Erythroblast (primary cell): ENCODE measurements at regions not wholly inside any gene's neighbourhood (a gene's known extent, or its start where the extent isn't known, plus 50 kb on each side); places are given as distances from the start of the nearest gene placed in this dataset.

Experiments
- DNase-seq, 2 experiments: peaks; one replicate each; lab custom pipeline; 2025; lab: John Stamatoyannopoulos, UW
- GATA1 ChIP-seq: IDR thresholded peaks from 2 replicates; pipeline ENCODE4 v1.6.1; 2011; ENCODE audit warnings: low read depth, mild to moderate bottlenecking, control low read depth, low read length, moderate library complexity
- POLR2A ChIP-seq: IDR thresholded peaks from 2 replicates; pipeline ENCODE4 v1.6.1; 2011; ENCODE audit warnings: mild to moderate bottlenecking, low read length

DNA sequence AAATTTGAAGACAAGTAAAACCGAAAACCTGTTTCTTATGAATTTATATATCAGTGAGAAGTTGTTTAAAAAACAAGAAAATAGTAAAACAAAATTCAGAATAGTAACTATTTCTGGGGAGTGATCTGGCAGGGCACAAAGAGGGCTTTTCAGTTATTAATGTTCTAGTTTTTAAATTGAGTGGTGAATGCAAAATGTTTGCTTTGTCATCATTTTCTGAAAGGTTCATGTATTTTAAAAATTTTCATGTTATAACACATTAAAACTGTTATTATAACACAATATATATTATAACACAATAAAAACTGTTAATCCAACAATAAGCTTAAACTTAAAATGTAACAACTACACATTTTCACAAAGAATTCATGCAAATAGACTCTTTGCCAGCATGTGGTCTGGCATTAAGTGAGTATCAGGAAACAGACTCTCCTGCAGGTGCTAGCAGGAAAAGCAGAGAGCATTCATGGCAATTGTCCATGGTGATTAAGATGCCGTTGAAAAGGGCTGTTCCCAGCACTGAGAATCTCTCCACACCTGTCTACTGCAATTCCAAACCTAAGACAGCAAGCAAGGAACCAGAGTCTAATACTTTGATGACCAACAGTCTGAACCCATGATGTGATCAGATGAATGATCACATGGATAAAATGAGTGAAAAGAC lies 204.9 kb downstream of the TBX15 start:
- TF ChIP-seq GATA1 = no peak
- no peak for TF ChIP-seq POLR2A
- no peak for DNase-seq

DNA sequence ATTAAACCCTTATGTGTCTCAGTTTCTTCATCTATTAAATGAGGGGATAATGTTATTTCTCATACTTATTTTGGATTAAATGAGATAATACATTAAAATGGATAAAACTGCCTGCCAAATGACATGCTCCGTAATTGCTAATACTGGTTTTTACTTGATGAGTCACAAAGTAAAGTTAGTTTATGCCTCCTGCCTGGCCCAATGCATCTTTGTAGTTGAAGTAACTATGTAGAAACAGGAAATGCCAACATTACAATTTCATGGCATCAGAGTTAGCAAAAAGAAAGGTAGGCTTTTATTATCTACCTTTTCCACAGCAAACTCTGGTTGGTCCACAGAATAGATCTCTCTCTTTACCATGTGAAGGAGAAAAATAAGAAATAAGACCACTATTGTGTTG lies 214.5 kb downstream of the TBX15 start:
- TF ChIP-seq GATA1 (no peak), POLR2A (no peak)

DNA sequence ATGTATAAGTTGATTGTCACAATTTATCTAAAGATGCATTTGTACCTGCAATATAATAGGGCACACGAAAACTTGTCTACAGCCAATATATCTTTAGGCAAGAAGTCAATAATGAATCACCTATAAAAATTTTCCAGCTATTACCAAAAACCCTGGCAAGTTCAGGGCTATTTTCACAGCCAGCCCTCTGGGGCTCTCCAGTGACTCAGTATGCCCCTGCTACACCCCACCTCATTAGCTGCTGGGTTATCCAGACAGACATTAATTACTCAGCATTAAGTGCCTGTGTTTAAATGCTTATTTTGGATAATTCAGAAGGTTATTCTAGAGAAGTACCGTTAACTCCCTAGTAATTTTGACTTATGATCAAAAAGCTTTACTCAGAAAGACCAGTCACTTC lies 220.2 kb downstream of the TBX15 start:
- DNase-seq = no peak
- TF ChIP-seq POLR2A (no peak), GATA1 (no peak)

More for the DNA sequence above, 214.5 kb downstream of the TBX15 start:
- DNase-seq = no peak

DNA sequence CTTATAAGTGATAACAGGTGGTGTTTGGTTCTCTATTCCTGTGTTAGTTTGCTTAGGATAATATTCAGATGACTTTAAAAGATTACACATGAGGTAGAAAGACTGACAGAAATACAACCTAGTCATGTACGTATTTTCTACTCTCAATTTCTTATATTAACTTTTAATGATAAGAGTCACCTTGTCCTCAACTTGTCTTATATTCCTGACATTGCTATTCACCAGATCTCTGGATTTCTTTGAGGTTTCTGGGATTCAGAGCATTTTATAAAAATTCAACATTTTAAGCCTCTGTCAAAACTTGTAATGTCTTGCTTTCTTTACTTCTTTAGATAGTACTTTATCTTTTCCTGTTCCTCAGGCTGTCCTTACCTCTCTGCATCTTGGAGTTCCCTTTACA lies 234.2 kb downstream of the TBX15 start:
- DNase-seq = no peak
- TF ChIP-seq GATA1 = no peak

DNA sequence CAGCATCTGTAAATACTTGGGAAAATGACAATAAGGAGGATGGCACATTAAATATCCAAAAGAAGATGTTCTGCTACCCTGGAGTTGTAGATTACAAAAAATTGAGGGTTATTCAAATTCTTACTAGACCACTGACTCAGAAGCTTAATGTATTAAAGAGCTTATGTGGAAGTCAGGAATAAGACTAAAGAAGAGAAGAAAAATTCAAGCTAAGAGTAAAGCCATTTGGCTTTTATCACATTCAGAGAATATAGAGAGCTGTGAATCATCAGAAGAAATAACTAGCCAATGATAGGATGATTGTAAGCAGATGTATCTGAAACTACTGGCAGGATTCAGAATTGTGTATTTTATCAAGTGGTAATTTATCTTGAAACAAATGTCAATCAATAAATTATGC lies 237.0 kb downstream of the TBX15 start:
- DNase-seq = no peak
- TF ChIP-seq POLR2A (no peak), GATA1 (no peak)

DNA sequence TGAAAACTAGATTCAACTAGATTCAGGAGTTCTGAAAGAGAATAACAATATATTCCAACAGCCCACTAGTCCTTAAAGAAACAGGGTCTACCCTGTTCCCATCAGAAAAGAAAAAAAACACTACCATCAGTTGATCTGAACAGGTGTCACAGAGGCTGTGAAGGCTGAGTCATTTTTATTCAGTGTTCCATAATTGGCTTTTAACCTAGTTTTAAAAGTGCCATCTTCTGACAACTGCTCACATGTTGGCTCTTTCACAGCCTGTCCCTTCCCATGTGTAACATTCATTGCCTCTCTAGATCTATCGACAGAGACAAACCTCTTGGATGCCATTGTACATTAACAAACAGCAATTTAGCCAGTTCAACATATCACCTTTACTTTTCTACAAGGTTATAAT lies 243.7 kb downstream of the TBX15 start:
- no peak for DNase-seq
- no peak for TF ChIP-seq POLR2A
- no peak for TF ChIP-seq GATA1

DNA sequence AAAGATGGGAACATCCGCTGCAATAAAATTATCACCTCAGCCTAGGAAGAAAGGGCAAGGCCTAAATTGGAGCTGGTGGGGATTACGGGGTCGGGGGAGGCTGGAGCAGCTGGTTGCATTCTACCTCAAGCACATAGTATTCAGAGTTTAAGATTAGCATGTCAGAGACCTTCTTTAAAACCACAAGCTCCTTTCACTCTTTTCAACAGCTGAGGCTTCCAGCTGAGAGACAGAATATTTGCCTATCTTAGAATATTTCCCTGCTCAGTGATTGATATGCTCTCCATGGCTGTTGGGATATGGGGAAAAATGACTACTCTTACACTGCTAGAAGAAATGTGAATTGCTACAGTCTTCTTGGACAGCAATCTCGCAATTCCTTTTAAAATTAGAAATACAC lies 248.6 kb downstream of the TBX15 start:
- TF ChIP-seq GATA1 (no peak), POLR2A (no peak)
- no peak for DNase-seq

DNA sequence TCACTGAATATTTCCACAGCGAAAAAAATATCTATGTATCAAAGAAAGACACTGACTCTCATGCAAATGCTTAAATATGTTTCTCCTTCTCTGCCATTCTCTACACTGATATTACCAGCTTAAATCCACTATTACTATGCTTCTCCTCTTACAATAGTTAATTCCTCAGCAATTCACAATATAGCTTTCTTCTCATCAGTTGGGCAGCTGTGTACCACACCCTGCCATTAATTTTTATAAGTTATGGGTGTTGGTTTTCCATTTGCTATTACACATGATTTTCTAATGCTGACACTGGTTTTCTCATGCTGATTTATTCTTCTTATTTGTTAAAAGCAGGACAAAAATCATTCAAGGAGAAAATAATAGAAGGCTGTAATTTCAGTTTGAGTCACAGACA lies 251.8 kb downstream of the TBX15 start:
- no peak for DNase-seq
- TF ChIP-seq POLR2A (no peak), GATA1 (no peak)

DNA sequence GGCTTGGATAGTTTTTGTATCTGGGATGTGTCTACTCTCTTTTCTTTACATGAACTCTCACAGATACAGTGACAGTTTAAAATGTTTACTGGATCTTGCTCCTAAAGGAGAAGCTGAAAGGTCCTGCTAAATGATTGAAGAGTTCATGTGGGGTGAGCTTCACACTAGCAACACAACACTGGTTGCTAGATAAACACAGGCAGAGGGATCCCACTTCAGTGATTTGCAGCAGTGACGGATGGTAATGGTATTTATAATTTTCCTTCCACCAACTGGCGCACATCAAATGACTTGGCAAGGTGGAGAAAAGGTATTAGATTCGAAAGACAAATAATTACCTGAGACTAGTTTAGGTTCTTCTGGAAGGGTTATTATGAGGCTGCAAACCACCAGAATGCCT lies 270.2 kb downstream of the TBX15 start:
- TF ChIP-seq GATA1 (no peak), POLR2A (no peak)

DNA sequence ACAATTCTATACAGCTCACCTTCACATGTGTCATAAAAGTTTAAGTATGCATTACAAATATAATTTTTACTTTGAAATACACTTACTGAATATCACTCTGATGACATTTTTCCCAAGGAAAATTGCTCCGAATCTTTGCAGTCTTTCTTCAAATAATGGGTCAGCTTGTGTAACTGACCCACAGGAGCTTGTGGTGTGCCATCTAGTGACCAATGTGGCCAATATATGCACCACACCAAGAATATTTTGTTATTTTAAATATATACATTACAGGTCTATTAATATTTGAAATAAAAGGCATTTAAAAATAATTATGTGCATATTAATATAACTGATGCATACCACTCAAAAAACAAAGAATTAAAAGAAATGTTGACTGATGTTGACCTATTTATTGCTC lies 271.4 kb downstream of the TBX15 start:
- DNase-seq = no peak
- no peak for TF ChIP-seq GATA1
- no peak for TF ChIP-seq POLR2A

More for the DNA sequence above, 270.2 kb downstream of the TBX15 start:
- DNase-seq = no peak

DNA sequence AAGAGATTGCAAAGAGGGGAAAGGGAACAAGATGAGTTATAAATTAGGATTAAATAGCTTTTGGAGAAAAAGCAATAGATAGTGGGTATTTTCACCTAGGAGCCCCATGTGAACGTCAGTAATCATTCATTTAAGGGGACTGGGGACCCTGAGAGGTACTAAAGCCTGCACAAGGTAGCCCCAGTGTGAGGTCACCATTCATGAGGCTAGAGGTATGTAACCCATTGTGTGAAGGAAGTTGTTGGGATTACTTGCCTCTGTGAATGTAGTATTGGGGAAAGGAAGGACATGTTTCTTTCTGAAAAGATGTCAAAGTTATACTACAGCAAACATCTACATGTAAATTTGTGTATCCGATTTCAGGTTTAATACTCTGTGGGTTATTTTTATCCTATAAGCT lies 276.8 kb downstream of the TBX15 start:
- TF ChIP-seq GATA1 (no peak), POLR2A (no peak)
- no peak for DNase-seq

DNA sequence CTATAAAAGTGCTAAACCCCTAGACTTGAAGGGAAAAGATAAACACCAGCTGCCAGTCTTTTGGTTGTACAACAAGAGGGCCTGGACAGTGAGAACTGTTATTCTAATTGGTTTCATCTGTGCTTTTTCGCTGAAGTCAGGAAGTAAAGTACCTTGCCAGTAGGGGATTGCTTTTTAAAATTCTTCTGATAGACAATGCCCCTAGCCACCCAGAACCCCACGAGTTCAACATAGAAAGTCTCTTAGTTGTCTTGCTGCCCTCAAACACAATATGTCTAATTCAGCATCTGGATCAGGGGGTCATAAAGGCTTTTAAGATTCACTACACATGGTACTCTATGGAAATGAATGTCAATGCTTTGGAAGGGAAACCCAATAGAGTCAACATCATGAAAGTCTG lies 289.2 kb downstream of the TBX15 start:
- no peak for DNase-seq
- TF ChIP-seq POLR2A (no peak), GATA1 (no peak)

DNA sequence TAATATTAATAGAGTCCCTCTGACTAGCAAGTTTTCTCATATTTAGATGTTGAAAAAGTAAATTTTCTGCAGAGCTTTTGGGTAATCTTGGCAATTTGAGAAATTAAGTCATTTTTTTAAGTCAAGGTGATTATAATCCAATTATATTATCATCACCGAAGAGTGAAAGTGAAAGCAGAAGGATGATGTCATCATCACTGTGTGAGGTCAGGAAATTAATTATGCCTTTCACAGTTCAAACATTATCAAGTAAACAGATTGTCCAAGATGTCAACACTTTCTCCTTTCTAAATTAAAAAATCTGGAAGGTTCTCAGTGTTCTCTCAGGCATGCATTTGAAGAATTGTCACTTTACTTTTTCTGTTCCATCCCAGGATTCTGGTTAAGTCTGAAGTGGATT lies 296.0 kb downstream of the TBX15 start:
- TF ChIP-seq GATA1 (no peak), POLR2A (no peak)
- DNase-seq = peak in 1 of 2 experiments; percentile 2

DNA sequence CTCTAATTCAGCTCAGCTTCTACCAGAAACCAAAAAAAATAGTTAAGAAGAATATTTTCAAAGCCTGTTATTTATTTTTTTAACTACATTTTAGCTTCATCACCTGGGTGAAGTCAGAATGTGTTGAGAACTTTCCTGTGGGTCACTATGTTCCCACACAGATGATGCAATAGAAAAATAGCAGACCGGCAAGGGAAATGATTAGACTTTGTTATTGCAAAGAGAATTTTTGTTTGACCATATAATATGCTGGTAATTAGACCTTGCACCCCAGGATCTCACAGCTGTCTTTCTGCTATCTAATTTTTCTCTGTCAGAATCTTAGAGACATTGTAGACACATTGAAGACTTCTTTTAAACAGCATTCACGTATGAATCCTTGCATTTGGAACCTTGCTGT lies 299.3 kb downstream of the TBX15 start:
- no peak for DNase-seq
- TF ChIP-seq POLR2A (no peak), GATA1 (no peak)

DNA sequence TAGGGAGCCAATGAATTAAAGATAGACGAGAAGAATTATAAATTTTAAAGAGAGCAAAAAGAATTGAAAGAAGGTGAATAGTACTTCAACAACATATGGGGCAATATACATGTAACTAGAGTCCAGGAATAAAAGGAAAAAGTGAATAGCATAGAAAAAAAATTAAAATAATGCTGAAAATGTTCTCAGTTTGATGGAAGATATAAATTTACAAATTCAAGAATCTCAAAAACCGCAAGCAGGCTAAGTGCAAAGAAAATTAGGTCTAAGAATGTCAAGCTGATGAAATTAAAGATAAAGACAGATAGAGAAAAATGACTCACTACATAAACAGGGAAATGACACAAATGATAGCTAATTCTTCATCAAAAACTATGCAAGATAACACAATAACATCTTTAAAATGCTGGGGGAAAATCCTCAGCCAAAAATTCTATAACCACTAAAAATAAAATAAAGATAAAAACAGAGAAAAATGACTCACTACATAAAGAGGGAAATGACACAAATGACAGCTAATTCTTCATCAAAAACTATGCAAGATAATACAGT lies 326.3 kb downstream of the TBX15 start:
- TF ChIP-seq POLR2A (no peak), GATA1 (no peak)
- no peak for DNase-seq

DNA sequence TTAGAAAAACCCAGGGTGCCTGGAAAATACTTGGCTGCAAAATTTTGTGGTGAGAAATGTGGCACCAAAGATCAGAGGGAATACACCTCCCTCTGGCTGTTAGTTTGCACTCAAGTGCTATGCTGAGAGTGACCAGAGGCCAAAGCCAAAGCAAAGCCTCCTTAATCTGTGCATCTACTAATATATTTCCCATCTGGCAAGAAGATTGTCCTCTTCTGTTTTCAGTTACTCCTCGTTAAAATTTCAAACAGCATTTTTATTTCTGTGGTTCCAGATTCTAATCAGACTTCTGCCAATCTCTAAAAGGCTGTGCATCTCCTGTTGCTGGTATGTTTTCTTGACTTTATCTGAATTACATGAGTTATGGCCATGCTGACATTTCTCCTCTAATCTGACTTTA lies 327.4 kb downstream of the TBX15 start:
- no peak for TF ChIP-seq POLR2A
- no peak for TF ChIP-seq GATA1
- no peak for DNase-seq
